ENCODE measurements at regions not wholly inside any gene's neighbourhood (a gene's known extent, or its start where the extent isn't known, plus 50 kb on each side); places are given as distances from the start of the nearest gene placed in this dataset.
"Not testable (repeated sequence)": the region's sequence is repeated elsewhere in the genome, so short reads cannot be mapped to it uniquely, and the experiment has no call there.

DNA sequence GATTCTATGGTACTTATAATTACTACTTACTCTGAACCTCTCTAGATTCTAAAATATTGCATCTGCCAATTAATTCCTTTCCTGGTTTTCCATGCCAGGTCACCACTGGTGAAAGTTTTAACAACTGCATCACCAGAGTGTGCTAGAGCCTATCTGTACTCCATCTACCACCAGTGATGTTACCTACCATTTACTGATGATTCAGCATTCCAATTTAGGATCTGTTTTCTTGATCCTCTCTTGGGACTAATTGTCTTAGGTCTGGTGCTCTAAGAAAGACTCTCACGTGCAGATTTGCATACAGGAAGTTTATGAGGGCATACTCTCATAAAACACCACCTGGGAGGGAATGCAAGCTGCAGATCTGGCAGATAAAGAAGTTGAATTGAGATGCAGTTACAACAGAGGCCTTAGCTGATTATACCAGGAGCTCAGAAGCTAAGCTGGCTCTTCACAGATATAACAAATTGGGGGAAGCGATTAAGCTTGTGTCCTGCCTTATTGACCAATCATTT is 347.6 kb upstream of the VRK2 start:
- Histone ChIP-seq H3K4me1 (ENCODE audit: control insufficient read depth, insufficient read depth, low read length) (no peaks in the 10 kb centered on the region), H3K9ac (ENCODE audit: low read length in 2 of 2) (no peak overlapping the region), H3K4me3 (ENCODE audit: low read length in 2 of 2) (no peak overlapping the region), H3K9me3 (ENCODE audit: control insufficient read depth in 2 of 2, low read length in 2 of 2) (no peaks in the 10 kb centered on the region), H3K27me3 (ENCODE audit: control insufficient read depth in 1 of 2, insufficient read depth in 2 of 2, low read length in 2 of 2) (no peaks in the 10 kb centered on the region), H3K36me3 (ENCODE audit: control insufficient read depth in 2 of 2, insufficient read depth in 2 of 2, low read length in 2 of 2) (no peaks in the 10 kb centered on the region), H3K27ac (ENCODE audit: low read length) (no peak overlapping the region)

- Histone ChIP-seq H3K36me3 (ENCODE audit: control insufficient read depth in 2 of 2, insufficient read depth in 2 of 2, low read length in 2 of 2) (no peaks in the 10 kb centered on the region), H3K9ac (ENCODE audit: low read length in 2 of 2) (no peak overlapping the region), H3K27me3 (ENCODE audit: control insufficient read depth in 1 of 2, insufficient read depth in 2 of 2, low read length in 2 of 2) (no peaks in the 10 kb centered on the region), H3K27ac (ENCODE audit: low read length) (no peak overlapping the region), H3K9me3 (ENCODE audit: control insufficient read depth in 2 of 2, low read length in 2 of 2) (no peaks in the 10 kb centered on the region), H3K4me1 (ENCODE audit: control insufficient read depth, insufficient read depth, low read length) (no peaks in the 10 kb centered on the region), H3K4me3 (ENCODE audit: low read length in 2 of 2) (no peak overlapping the region)
Measured at GRCh38 chr2:57701391-57701791, 345.2 kb upstream of the VRK2 start.

- no peak overlapping the region for H3K27ac ChIP-seq (ENCODE audit: low read length)
- H3K9ac ChIP-seq (ENCODE audit: low read length in 2 of 2), result no peak overlapping the region
- no peaks in the 10 kb centered on the region for H3K9me3 ChIP-seq (ENCODE audit: control insufficient read depth in 2 of 2, low read length in 2 of 2)
- H3K27me3 ChIP-seq (ENCODE audit: control insufficient read depth in 1 of 2, insufficient read depth in 2 of 2, low read length in 2 of 2), result no peaks in the 10 kb centered on the region
- no peaks in the 10 kb centered on the region for H3K36me3 ChIP-seq (ENCODE audit: control insufficient read depth in 2 of 2, insufficient read depth in 2 of 2, low read length in 2 of 2)
- H3K4me1 ChIP-seq (ENCODE audit: control insufficient read depth, insufficient read depth, low read length), result no peaks in the 10 kb centered on the region
- H3K4me3 ChIP-seq (ENCODE audit: low read length in 2 of 2), result no peak overlapping the region
Measured at GRCh38 chr2:57703407-57703806, 343.2 kb upstream of the VRK2 start.

DNA sequence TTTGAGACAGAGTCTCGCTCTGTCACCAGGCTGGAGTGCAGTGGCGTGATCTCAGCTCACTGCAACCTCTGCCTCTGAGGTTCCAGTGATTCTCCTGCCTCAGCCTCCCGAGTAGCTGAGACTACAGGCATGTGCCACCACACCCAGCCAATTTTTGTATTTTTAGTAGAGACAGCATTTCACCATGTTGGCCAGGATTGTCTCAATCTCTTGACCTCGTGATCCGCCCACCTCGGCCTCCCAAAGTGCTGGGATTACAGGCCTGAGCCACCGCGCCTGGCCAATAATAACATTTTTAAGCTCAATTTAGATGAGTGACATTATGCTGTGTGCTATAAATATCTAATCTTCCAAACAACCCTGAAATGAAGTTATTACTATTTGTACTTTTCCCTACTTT is 338.8 kb upstream of the VRK2 start:
- H3K27ac ChIP-seq (ENCODE audit: low read length); H3K9me3 ChIP-seq (ENCODE audit: control insufficient read depth in 2 of 2, low read length in 2 of 2); H3K27me3 ChIP-seq (ENCODE audit: control insufficient read depth in 1 of 2, insufficient read depth in 2 of 2, low read length in 2 of 2); H3K9ac ChIP-seq (ENCODE audit: low read length in 2 of 2); H3K36me3 ChIP-seq (ENCODE audit: control insufficient read depth in 2 of 2, insufficient read depth in 2 of 2, low read length in 2 of 2); H3K4me3 ChIP-seq (ENCODE audit: low read length in 2 of 2); H3K4me1 ChIP-seq (ENCODE audit: control insufficient read depth, insufficient read depth, low read length): not testable (repeated sequence)

DNA sequence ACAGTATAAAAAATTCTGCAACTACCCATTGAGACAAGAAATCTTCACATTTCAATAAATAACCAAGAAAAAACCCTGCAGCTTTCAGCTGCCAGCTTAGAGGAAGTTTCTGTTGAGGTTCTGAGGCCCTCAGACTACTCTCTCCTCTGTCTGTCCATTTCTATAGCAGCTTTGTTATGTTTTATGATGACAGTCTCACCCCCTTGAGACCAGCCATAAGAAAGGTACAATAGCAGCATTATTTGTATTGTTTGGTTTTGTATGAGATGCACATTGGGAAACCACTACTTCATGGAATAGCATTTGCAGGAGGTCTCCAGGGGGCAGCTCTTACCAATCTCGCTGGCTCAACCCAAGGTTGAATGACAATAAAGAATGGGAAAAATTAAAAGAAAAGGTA is 334.6 kb upstream of the VRK2 start:
- no peak overlapping the region for H3K4me3 ChIP-seq (ENCODE audit: low read length in 2 of 2)
- no peak overlapping the region for H3K9ac ChIP-seq (ENCODE audit: low read length in 2 of 2)
- no peaks in the 10 kb centered on the region for H3K27me3 ChIP-seq (ENCODE audit: control insufficient read depth in 1 of 2, insufficient read depth in 2 of 2, low read length in 2 of 2)
- no peak overlapping the region for H3K27ac ChIP-seq (ENCODE audit: low read length)
- H3K36me3 ChIP-seq (ENCODE audit: control insufficient read depth in 2 of 2, insufficient read depth in 2 of 2, low read length in 2 of 2), result no peaks in the 10 kb centered on the region
- H3K4me1 ChIP-seq (ENCODE audit: control insufficient read depth, insufficient read depth, low read length), result no peaks in the 10 kb centered on the region
- no peaks in the 10 kb centered on the region for H3K9me3 ChIP-seq (ENCODE audit: control insufficient read depth in 2 of 2, low read length in 2 of 2)

DNA sequence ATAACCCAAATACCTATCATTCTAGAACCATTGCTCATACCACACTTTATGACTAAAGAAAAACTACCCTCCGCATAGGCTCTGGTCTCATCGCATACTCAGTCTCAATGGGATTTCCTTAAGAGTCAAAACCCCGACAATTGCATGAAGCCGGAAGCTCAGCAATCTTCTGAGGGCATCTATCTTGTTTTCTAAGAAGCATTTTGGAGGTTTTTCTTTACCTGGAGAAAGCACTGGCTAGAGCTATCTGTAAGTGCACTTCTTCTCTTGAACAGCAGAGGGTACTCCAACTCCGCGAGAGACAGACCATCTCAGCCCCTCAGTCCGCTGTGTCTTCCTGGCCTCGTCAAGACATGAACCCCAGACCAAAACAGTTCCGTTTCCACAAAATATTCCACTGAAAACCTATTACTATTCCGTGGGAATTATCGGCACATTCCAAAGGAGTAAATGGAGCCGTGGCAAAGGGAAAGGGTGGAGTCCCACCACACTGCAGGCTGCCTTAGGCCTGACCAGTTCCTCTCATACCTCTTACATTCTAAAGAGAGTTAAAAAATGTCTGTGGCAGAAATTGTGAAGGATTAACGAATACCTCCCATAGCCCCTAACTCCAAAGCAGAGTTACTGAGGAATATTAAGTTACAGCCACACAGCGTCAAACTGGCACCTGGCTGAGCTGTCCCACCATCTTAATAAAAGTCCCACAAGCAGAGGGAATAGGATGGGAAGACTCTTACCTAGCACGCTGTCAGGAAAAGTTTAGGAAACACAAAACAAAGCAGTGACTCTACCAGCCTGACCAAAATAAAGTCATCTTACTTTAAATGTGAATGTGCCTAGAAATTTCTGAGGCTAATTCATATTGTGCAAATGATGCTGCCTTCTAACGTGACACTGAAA is 325.6 kb upstream of the VRK2 start:
- Histone ChIP-seq H3K4me3 (ENCODE audit: low read length in 2 of 2) (no peak overlapping the region), H3K27me3 (ENCODE audit: control insufficient read depth in 1 of 2, insufficient read depth in 2 of 2, low read length in 2 of 2) (no peaks in the 10 kb centered on the region), H3K9me3 (ENCODE audit: control insufficient read depth in 2 of 2, low read length in 2 of 2) (no peaks in the 10 kb centered on the region), H3K4me1 (ENCODE audit: control insufficient read depth, insufficient read depth, low read length) (no peaks in the 10 kb centered on the region), H3K36me3 (ENCODE audit: control insufficient read depth in 2 of 2, insufficient read depth in 2 of 2, low read length in 2 of 2) (no peaks in the 10 kb centered on the region), H3K9ac (ENCODE audit: low read length in 2 of 2) (no peak overlapping the region), H3K27ac (ENCODE audit: low read length) (no peak overlapping the region)

DNA sequence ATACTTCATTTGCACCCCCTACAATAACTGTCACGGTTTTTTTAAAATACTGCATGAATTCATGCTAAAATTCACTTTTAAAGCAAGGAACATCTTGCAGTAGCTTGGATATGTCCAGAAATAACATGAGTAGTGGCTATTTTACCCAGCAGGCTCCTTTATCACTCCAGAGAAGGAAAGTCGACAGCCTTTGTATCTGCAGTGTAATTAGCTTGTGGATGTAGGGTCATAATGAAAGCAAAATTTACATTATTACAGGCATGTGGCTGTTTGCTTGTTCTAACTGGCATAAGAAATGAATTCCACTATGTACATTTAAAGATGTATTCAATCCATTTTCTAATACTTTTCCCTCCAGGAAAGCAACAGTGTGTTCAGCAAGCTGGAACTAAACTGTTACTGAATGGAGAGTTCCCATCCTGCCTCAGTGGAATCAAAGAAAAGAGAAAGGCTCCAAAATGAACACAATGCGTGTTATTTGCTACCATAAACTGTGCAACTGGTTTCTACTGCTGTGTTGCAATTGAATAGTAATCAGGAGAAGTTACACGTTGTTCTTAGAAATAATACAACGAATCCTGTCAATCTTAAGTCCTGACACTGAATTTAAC is 321.2 kb upstream of the VRK2 start:
- Histone ChIP-seq H3K9ac (ENCODE audit: low read length in 2 of 2) (no peak overlapping the region), H3K27me3 (ENCODE audit: control insufficient read depth in 1 of 2, insufficient read depth in 2 of 2, low read length in 2 of 2) (no peaks in the 10 kb centered on the region), H3K4me3 (ENCODE audit: low read length in 2 of 2) (no peak overlapping the region), H3K36me3 (ENCODE audit: control insufficient read depth in 2 of 2, insufficient read depth in 2 of 2, low read length in 2 of 2) (no peaks in the 10 kb centered on the region), H3K27ac (ENCODE audit: low read length) (no peak overlapping the region), H3K9me3 (ENCODE audit: control insufficient read depth in 2 of 2, low read length in 2 of 2) (no peaks in the 10 kb centered on the region), H3K4me1 (ENCODE audit: control insufficient read depth, insufficient read depth, low read length) (no peaks in the 10 kb centered on the region)

DNA sequence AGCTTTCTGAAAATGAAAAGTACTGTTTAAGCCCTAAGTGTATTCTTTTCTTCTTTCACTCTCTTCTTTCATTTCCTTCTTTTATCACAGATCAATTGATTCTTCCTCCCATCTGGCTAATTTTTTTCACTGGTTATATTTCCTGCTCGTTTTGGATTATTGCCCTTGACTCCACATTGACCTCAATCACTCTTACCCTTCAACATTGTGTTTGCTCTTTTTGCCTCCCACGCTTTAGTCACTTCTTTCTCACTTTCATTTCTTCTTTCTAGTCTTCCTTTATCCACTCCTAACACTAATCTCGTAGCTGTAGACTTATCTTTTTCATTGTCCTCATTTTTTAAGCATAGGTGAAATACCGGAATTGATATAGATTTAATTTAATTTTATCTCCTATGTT is 320.3 kb upstream of the VRK2 start:
- Histone ChIP-seq H3K4me3 (ENCODE audit: low read length in 2 of 2) (no peak overlapping the region), H3K27me3 (ENCODE audit: control insufficient read depth in 1 of 2, insufficient read depth in 2 of 2, low read length in 2 of 2) (no peaks in the 10 kb centered on the region), H3K36me3 (ENCODE audit: control insufficient read depth in 2 of 2, insufficient read depth in 2 of 2, low read length in 2 of 2) (no peaks in the 10 kb centered on the region), H3K4me1 (ENCODE audit: control insufficient read depth, insufficient read depth, low read length) (no peaks in the 10 kb centered on the region), H3K9me3 (ENCODE audit: control insufficient read depth in 2 of 2, low read length in 2 of 2) (no peaks in the 10 kb centered on the region), H3K27ac (ENCODE audit: low read length) (no peak overlapping the region), H3K9ac (ENCODE audit: low read length in 2 of 2) (no peak overlapping the region)

GRCh38 chr2:57728691-57729090 is 317.9 kb upstream of the VRK2 start:
- no peaks in the 10 kb centered on the region for H3K27me3 ChIP-seq (ENCODE audit: control insufficient read depth in 1 of 2, insufficient read depth in 2 of 2, low read length in 2 of 2)
- H3K4me3 ChIP-seq (ENCODE audit: low read length in 2 of 2), result no peak overlapping the region
- no peak overlapping the region for H3K9ac ChIP-seq (ENCODE audit: low read length in 2 of 2)
- H3K36me3 ChIP-seq (ENCODE audit: control insufficient read depth in 2 of 2, insufficient read depth in 2 of 2, low read length in 2 of 2), result no peaks in the 10 kb centered on the region
- no peaks in the 10 kb centered on the region for H3K4me1 ChIP-seq (ENCODE audit: control insufficient read depth, insufficient read depth, low read length)
- H3K27ac ChIP-seq (ENCODE audit: low read length), result no peak overlapping the region
- no peaks in the 10 kb centered on the region for H3K9me3 ChIP-seq (ENCODE audit: control insufficient read depth in 2 of 2, low read length in 2 of 2)

DNA sequence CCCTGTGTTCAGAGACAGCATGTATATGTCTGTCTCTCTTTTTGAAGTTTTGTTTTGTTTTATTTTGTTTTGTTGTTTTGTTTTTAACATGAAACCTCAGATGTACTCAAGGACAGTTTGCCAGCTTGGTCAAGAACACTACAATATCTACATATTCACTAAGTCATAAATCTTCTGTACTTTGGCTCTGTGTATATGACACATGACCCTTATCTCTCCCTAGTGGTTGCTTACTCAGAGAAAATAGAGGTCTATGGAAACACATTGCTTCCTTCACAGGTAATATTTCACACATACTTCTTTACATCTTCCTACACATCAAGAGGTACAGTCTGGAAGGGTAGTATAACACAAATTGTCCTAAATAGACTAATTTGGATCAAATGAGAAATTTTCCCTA is 312.6 kb upstream of the VRK2 start:
- Histone ChIP-seq H3K9ac (ENCODE audit: low read length in 2 of 2) (no peak overlapping the region), H3K27me3 (ENCODE audit: control insufficient read depth in 1 of 2, insufficient read depth in 2 of 2, low read length in 2 of 2) (no peaks in the 10 kb centered on the region), H3K4me1 (ENCODE audit: control insufficient read depth, insufficient read depth, low read length) (no peaks in the 10 kb centered on the region), H3K36me3 (ENCODE audit: control insufficient read depth in 2 of 2, insufficient read depth in 2 of 2, low read length in 2 of 2) (no peaks in the 10 kb centered on the region), H3K4me3 (ENCODE audit: low read length in 2 of 2) (no peak overlapping the region), H3K27ac (ENCODE audit: low read length) (no peak overlapping the region), H3K9me3 (ENCODE audit: control insufficient read depth in 2 of 2, low read length in 2 of 2) (no peaks in the 10 kb centered on the region)

GRCh38 chr2:57740891-57741290 is 305.7 kb upstream of the VRK2 start:
- no peak overlapping the region for H3K27ac ChIP-seq (ENCODE audit: low read length)
- H3K9me3 ChIP-seq (ENCODE audit: control insufficient read depth in 2 of 2, low read length in 2 of 2), result no peaks in the 10 kb centered on the region
- H3K36me3 ChIP-seq (ENCODE audit: control insufficient read depth in 2 of 2, insufficient read depth in 2 of 2, low read length in 2 of 2), result no peaks in the 10 kb centered on the region
- H3K4me1 ChIP-seq (ENCODE audit: control insufficient read depth, insufficient read depth, low read length), result no peaks in the 10 kb centered on the region
- no peak overlapping the region for H3K9ac ChIP-seq (ENCODE audit: low read length in 2 of 2)
- no peak overlapping the region for H3K4me3 ChIP-seq (ENCODE audit: low read length in 2 of 2)
- no peaks in the 10 kb centered on the region for H3K27me3 ChIP-seq (ENCODE audit: control insufficient read depth in 1 of 2, insufficient read depth in 2 of 2, low read length in 2 of 2)

Data from stomach smooth muscle (tissue), 2 donors.